Spleen (tissue), 11 donors: ENCODE measurements at regions not wholly inside any gene's neighbourhood (a gene's known extent, or its start where the extent isn't known, plus 50 kb on each side); places are given as distances from the start of the nearest gene placed in this dataset.

ENCODE experiments used
- DNase-seq: peaks from one replicate; pipeline ENCODE4 v3.0.0-alpha.2; 2020
- H3K27ac ChIP-seq, 8 donors: fragments of 200-600 bp; sonication (generic) in 7 of 8; 1 replicate in 4 of 8; 2 replicates in 4 of 8; pipeline versions ENCODE4 v1.5.0 to v1.8.0; 2016 to 2021; ENCODE audit warnings: inconsistent platforms in 4 of 8, mild to moderate bottlenecking in 4 of 8, moderate library complexity in 1 of 8
- H3K27me3 ChIP-seq, 7 donors: fragments of 200-600 bp; sonication (generic) in 6 of 7; replicated peaks in 1 of 7; 1 replicate in 4 of 7; 2 replicates in 3 of 7; pipeline versions ENCODE4 v1.5.0 to v1.8.0; 2016 to 2021; ENCODE audit warnings: inconsistent platforms in 3 of 7, mild to moderate bottlenecking in 1 of 7
- H3K36me3 ChIP-seq, 6 donors: fragments of 200-600 bp; sonication (generic) in 5 of 6; 1 replicate in 4 of 6; 2 replicates in 2 of 6; pipeline versions ENCODE4 v1.5.0 to v1.8.0; 2016 to 2021; ENCODE audit warnings: inconsistent platforms in 2 of 6
- H3K4me1 ChIP-seq, 6 donors: fragments of 200-600 bp; sonication (generic) in 5 of 6; 1 replicate in 3 of 6; 2 replicates in 3 of 6; pipeline versions ENCODE4 v1.5.0 to v1.8.0; 2016 to 2021; ENCODE audit warnings: inconsistent platforms in 3 of 6
- H3K4me3 ChIP-seq, 8 donors: fragments of 200-600 bp; sonication (generic) in 7 of 8; 1 replicate in 4 of 8; 2 replicates in 4 of 8; pipeline versions ENCODE4 v1.5.0 to v1.8.0; 2016 to 2021; ENCODE audit warnings: inconsistent platforms in 4 of 8, mild to moderate bottlenecking in 4 of 8, moderate library complexity in 2 of 8
- H3K9me3 ChIP-seq, 8 donors: fragments of 200-600 bp; sonication (generic) in 7 of 8; 1 replicate in 4 of 8; 2 replicates in 4 of 8; pipeline versions ENCODE4 v1.5.0 to v1.8.0; 2016 to 2021; ENCODE audit warnings: inconsistent platforms in 4 of 8
- POLR2A ChIP-seq, 3 donors: fragments of 450-650 bp; IDR thresholded peaks; one replicate each; pipeline ENCODE4 v1.5.1; 2017; ENCODE audit warnings: antibody characterized with exemption in 3 of 3, mild to moderate bottlenecking in 1 of 3
- POLR2AphosphoS5 ChIP-seq, 3 donors: sonication (generic); formaldehyde crosslinking; IDR thresholded peaks; one replicate each; pipeline ENCODE4 v1.5.1; 2017; ENCODE audit warnings: antibody characterized with exemption in 3 of 3
- WGBS, 5 donors: extraction: QIAGEN DNeasy Blood & Tissue Kit in 3 of 5; methylation state at CpG; one replicate each; pipeline versions ENCODE4 v1.1.5 to v1.1.7; 2013 to 2018; 5-methylcytosine and 5-hydroxymethylcytosine counted together
- intact Hi-C: fragments of 100-400 bp; cut with DNase I; formaldehyde crosslinking; loops from one replicate; pipeline ENCODE4 v1.15.0; 2023; ENCODE audit warnings: low total_unique reads
- TF ChIP-seq, protein P1 (sequence below), 11 experiments: fragments of 200-600 bp in 7 of 11; fragments of 450-650 bp in 4 of 11; sonication (generic) in 4 of 11; IDR thresholded peaks in 8 of 11; conservative IDR thresholded peaks in 3 of 11; 1 replicate in 7 of 11; 2 replicates in 4 of 11; pipeline versions ENCODE4 v1.4.0 to v1.8.0; 2016 to 2021; ENCODE audit warnings: antibody characterized with exemption in 11 of 11, inconsistent platforms in 4 of 11, mild to moderate bottlenecking in 1 of 11
- donor health status: healthy with polysubstance abuse.
- donor health status: DM: no; HTN: no; CAD: no; lungs with moderate emphysema.
- donor health status: DM: no; HTN: no; CAD: no.
- donor health status: Bipolar disorder and iron deficiency.
- donor health status: healthy.
- donor health status: DM: no; HTN: no; CAD: no.
- donor health status: DM: yes; HTN: yes; CAD: no.

DNA sequence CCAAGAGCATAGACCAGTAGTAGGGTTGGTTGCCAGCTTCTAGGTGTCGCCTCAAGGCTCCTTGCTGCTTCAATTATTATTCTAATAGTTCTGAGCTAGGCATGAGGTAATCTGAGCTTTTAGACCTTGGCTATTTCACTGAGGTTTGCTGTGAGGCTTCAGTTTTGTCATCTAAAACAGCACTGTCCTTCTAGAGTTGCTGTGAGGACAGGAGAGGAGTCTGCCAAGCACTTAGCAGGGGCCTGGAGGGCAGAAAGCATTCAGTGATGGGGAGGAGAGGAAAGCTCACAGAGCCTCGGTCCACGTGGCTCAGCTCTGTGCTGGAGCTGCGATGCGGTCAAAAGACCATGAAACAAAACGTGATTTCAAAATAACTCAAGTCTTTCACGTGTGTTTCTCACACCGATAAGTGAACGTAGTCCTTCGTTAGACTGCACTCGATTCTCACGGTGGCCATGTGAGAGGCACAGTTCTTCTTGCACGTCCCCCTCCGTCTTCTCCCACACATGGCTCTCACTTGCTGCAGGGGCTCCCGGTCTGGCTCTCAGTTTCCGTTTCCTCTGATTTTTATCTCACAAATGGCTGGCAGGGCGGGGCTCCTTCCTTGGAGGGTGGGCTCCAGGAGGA lies 113.7 kb downstream of the B3GNT2 start:
- no peaks in the 10 kb centered on the region for H3K36me3 ChIP-seq
- no peaks in the 10 kb centered on the region for H3K9me3 ChIP-seq
- TF ChIP-seq, protein P1, sequence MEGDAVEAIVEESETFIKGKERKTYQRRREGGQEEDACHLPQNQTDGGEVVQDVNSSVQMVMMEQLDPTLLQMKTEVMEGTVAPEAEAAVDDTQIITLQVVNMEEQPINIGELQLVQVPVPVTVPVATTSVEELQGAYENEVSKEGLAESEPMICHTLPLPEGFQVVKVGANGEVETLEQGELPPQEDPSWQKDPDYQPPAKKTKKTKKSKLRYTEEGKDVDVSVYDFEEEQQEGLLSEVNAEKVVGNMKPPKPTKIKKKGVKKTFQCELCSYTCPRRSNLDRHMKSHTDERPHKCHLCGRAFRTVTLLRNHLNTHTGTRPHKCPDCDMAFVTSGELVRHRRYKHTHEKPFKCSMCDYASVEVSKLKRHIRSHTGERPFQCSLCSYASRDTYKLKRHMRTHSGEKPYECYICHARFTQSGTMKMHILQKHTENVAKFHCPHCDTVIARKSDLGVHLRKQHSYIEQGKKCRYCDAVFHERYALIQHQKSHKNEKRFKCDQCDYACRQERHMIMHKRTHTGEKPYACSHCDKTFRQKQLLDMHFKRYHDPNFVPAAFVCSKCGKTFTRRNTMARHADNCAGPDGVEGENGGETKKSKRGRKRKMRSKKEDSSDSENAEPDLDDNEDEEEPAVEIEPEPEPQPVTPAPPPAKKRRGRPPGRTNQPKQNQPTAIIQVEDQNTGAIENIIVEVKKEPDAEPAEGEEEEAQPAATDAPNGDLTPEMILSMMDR (IDR thresholded peaks at IDR 0.05 in 8 of 11, conservative IDR thresholded peaks at IDR 0.05 in 3 of 11) = no peak
- peak in 1 of 3 donors; percentile 32 for TF ChIP-seq POLR2AphosphoS5 (IDR thresholded peaks at IDR 0.05)
- intact Hi-C loops = loop anchor here (10.0 kb wide), 1 partner anchor 115 kb away; the partner anchor contains the start of gene B3GNT2
- WGBS, 5 donors = 6 to 10% (median 7%) methylated on average over 17 of the region's 17 CpGs
- peak overlapping the region in 4 of 8 donors; percentile 4 to 54 (median 8) for H3K4me3 ChIP-seq
- DNase-seq = no peak
- no peaks in the 10 kb centered on the region for H3K27me3 ChIP-seq
- H3K27ac ChIP-seq = peak overlapping the region in 7 of 8 donors; percentile 30 to 72 (median 45)
- peaks cover 43 to 79% (median 67%) of the 10 kb centered on the region in 6 donors for H3K4me1 ChIP-seq

DNA sequence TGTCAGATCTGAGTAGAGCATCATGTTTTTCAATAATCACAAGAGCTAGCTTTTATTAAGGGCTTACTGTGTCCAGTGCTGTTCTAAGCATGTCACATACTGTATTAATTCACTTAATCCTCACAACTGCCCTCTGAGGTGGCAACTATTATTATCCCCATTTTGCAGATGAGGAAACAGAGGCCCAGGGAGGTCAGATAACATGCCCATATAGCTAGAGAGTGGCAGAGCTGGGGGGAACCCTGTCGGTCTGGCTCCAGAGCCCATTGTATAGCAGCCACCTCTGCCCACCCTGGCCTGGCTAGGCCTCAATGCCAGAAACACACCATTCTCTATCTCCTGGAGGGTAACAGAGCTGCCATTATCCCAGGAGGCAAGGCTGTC lies 113.2 kb downstream of the B3GNT2 start:
- Histone ChIP-seq H3K4me1 (peaks cover 45 to 79% (median 67%) of the 10 kb centered on the region in 6 donors), H3K9me3 (no peaks in the 10 kb centered on the region), H3K36me3 (no peaks in the 10 kb centered on the region), H3K27me3 (no peaks in the 10 kb centered on the region), H3K4me3 (no peak overlapping the region), H3K27ac (peak overlapping the region in 7 of 8 donors; percentile 30 to 72 (median 45))
- WGBS, 5 donors = 78 to 100% (median 92%) methylated on average over 1 of the region's 1 CpG
- no peak for DNase-seq
- intact Hi-C loops = loop anchor here (10.0 kb wide), 1 partner anchor 114 kb away; the partner anchor contains the start of gene B3GNT2
- TF ChIP-seq POLR2A (IDR thresholded peaks at IDR 0.05) (no peak), POLR2AphosphoS5 (IDR thresholded peaks at IDR 0.05) (no peak)
- TF ChIP-seq, protein P1 (IDR thresholded peaks at IDR 0.05 in 8 of 11, conservative IDR thresholded peaks at IDR 0.05 in 3 of 11) = no peak

DNA sequence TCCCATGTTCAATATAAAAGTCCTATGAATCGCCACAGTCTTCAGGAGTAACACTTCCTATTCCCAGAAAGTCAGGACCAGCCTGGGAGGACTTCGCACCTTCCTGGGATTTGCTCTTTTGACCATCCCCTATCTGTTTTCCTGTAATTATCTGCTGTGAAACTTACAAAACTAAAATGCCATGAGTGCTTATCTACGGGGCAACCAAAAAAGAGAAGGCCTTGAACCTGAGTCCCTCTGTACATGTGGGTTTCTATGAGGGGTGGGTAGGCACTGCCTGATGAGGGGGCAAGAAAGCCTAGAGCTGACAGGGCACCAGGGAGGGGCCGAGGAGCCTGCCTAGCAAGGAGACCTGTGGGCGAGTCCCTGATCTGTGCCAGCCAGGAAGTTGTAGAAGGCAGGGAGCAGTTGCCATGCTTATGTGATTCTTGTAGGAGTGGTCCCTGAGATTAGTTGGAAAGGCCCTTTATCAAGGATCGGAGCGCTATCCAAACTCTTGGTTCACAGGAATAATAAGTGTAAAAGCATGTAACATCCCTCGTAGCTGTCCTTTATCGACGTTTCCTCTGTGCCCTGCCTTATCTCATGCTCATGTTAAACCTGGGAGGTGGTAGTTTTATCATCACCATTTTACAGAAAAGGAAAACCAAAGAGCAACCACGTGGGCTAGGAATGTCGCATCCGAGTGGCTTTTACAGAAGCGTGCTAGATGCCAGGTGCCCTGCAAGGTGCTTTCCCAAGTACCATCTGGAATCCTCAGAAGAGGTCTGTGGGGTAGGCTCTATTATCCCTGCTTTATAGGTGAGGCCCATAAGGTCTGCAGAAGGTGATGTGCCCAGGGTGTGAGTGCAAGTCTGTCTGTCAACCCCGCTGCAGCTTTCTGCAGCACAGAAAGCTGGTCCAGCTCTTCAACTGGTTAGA lies 111.8 kb downstream of the B3GNT2 start:
- 65 to 77% (median 71%) methylated on average over 15 of the region's 15 CpGs for WGBS, 5 donors
- intact Hi-C loops = loop anchor here (10.0 kb wide), 1 partner anchor 113 kb away; the partner anchor contains the start of gene B3GNT2
- Histone ChIP-seq H3K4me3 (no peak overlapping the region), H3K36me3 (no peaks in the 10 kb centered on the region), H3K27ac (peak overlapping the region; percentile 24 to 90 (median 85)), H3K9me3 (no peaks in the 10 kb centered on the region), H3K27me3 (no peaks in the 10 kb centered on the region), H3K4me1 (peaks cover 47 to 80% (median 71%) of the 10 kb centered on the region in 6 donors)
- TF ChIP-seq POLR2AphosphoS5 (IDR thresholded peaks at IDR 0.05) = no peak
- TF ChIP-seq, protein P1 (IDR thresholded peaks at IDR 0.05 in 8 of 11, conservative IDR thresholded peaks at IDR 0.05 in 3 of 11) = no peak
- no peak for TF ChIP-seq POLR2A (IDR thresholded peaks at IDR 0.05)
- no peak for DNase-seq
